ENCODE measurements at regions not wholly inside any gene's neighbourhood (a gene's known extent, or its start where the extent isn't known, plus 50 kb on each side); places are given as distances from the start of the nearest gene placed in this dataset.
A peak's percentile ranks its signal among the peaks of the same experiment; 100 is the strongest.

DNA sequence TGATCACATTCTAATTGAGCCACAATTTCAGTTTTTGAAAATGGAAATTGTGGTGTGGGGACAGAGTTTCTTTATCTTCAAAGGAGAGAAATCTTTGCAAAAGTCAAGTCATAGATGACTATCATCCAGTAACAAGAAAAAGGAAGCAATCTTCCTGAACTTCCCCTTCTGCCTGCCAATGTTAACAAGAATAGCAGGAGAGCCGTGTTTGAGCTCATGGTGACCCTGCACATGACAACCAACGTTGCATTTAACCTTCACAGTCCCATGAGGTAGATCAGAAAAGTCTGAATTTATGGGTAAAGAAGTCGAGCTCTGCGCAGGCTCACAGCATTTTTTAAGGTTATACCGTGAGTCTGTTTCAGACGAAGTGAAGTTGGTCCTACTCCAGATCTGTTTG lies 454.9 kb downstream of the LPIN1 start:
- H3K27me3 Mint-ChIP-seq: peaks cover 18 to 21% of the 10 kb centered on the region in 2 donors
- H3K9me3 Mint-ChIP-seq: peaks cover 5% of the 10 kb centered on the region
- H3K4me3 Mint-ChIP-seq: no peak overlapping the region
- no peak for DNase-seq (ENCODE audit: low spot score)
- H3K27ac Mint-ChIP-seq: no peak overlapping the region
- H3K36me3 Mint-ChIP-seq: peaks cover 18% of the 10 kb centered on the region
- ATAC-seq: no peak
- peaks cover 11 to 15% of the 10 kb centered on the region in 2 donors for H3K4me1 Mint-ChIP-seq (ENCODE audit: low read depth in 2 of 2)

DNA sequence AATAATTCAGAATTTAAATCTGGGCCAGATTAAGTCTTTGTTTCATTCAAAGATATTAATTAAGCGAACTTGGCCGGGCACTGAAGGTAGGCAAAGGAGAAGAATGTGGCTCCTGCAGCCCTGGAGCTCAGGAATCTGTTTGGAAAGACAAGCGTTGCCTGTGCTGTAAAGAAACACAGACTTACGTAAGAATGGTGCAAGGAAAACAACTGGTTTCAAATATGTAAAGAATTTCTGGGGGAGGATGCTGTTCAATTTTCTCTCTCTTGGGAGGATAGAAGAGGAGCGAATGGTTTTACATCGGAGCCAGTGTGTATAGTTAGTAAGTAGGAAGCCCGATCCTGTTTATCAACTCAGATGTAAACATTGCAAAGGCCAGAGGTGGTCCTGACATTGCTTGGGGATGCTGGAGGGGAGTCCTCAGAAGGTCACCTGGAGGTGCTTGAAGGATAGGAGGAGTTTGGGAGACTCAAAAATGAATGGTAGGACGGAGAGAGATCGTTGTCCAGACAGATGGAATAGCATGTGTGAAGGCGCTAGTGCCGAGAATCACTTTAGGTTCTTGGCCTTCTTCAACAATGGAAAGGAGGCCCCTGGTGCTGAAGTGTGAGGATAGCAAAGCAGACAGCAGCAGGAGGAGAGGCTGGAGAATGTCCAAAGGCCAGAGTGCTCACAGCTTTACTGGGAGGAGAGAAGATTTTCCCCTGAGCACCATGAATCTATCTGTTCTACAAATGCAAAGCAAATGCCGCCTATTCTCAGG lies 456.1 kb downstream of the LPIN1 start:
- Mint-ChIP-seq H3K27me3 (peaks cover 18 to 21% of the 10 kb centered on the region in 2 donors), H3K9me3 (peaks cover 5% of the 10 kb centered on the region), H3K4me3 (no peak overlapping the region), H3K4me1 (ENCODE audit: low read depth in 2 of 2) (peaks cover under 1 to 6% of the 10 kb centered on the region in 2 donors), H3K27ac (no peak overlapping the region), H3K36me3 (peaks cover 10% of the 10 kb centered on the region)
- ATAC-seq (no peak), DNase-seq (ENCODE audit: low spot score) (no peak)

DNA sequence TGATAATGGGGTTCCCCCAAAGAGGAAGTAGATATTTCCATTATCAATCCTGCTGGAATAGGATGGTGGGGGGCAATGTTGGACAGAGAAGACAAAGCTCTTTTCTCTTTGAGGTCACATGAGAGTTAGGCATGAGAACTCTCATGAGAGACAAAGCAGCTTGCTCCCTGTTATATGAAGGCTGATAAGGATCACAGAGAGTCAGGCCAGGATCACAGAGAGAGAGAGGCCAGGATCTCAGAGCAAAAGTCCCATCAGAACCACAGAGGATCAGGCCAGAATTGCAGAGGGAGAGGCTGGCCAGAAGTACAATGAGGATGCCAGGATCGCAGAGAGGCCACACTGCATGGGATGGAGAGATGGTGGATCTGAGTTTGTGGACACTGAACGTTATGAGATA lies 457.1 kb downstream of the LPIN1 start:
- no peaks in the 10 kb centered on the region for H3K4me1 Mint-ChIP-seq (ENCODE audit: low read depth in 2 of 2)

GRCh38 chr2:12205086-12205485 lies 458.7 kb downstream of the LPIN1 start:
- Mint-ChIP-seq H3K9me3 (no peaks in the 10 kb centered on the region), H3K27me3 (peaks cover 21 to 22% of the 10 kb centered on the region in 2 donors), H3K4me3 (no peak overlapping the region), H3K27ac (no peak overlapping the region), H3K4me1 (ENCODE audit: low read depth in 2 of 2) (no peaks in the 10 kb centered on the region), H3K36me3 (peaks cover 4% of the 10 kb centered on the region)
- ATAC-seq (no peak), DNase-seq (ENCODE audit: low spot score) (no peak)

More for the DNA sequence above, 457.1 kb downstream of the LPIN1 start:
- H3K27ac Mint-ChIP-seq: no peak overlapping the region
- H3K36me3 Mint-ChIP-seq: peaks cover 4% of the 10 kb centered on the region
- H3K9me3 Mint-ChIP-seq: no peaks in the 10 kb centered on the region
- no peak for ATAC-seq
- DNase-seq (ENCODE audit: low spot score): no peak
- no peak overlapping the region for H3K4me3 Mint-ChIP-seq
- peaks cover 18 to 21% of the 10 kb centered on the region in 2 donors for H3K27me3 Mint-ChIP-seq

- Mint-ChIP-seq H3K27ac (no peak overlapping the region), H3K4me1 (ENCODE audit: low read depth in 2 of 2) (no peaks in the 10 kb centered on the region), H3K36me3 (peaks cover 4% of the 10 kb centered on the region), H3K9me3 (no peaks in the 10 kb centered on the region), H3K27me3 (peaks cover 10 to 20% of the 10 kb centered on the region in 2 donors), H3K4me3 (no peak overlapping the region)
- no peak for ATAC-seq
- no peak for DNase-seq (ENCODE audit: low spot score)
Measured at GRCh38 chr2:12207491-12207890, 461.1 kb downstream of the LPIN1 start.

DNA sequence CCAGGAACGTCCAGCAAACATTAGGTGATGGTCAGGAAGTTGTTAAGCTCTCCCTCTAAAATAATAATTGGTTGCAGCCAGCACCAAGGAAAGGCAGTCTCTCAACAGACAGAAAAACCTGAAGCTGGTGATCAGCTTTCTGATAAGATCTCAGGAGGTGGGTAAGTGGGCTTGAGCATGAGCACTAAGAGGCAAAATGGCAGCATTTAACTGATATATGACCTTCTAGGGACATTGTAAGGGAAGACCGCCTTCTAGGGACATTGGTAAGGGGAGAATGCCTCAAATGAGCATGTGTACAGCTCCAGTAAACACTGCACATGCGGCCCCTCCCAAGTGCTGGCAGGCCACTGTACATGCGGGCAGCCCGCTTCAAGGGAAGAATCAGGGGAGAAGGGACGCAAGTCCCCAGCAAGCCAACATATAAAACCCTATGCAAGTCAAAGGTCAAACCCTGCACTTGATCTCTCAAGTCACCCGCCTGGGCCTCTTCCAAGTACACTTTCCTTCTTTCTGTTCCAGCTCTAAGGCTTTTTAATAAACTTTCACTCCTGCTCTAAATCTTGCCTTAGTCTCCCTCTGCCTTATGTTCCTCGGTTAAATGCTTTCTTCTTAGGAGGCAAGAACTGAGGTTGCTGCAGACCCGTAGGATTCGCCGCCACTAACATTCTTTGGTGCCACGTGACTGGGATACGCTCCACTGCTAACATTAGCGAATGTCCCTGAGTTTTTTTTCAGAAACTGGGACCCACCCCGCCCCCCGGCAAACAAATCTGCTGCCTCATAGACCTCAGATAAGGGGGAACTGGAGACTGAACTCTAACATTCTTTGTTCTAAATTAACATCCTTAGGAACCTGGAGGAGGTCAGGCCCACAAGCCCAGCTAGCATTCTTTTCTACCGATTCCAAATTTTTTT lies 463.8 kb downstream of the LPIN1 start:
- Mint-ChIP-seq H3K4me1 (ENCODE audit: low read depth in 2 of 2) (peaks cover 0 to 2% of the 10 kb centered on the region in 2 donors), H3K9me3 (no peaks in the 10 kb centered on the region), H3K27me3 (peaks cover 0 to 11% of the 10 kb centered on the region in 2 donors), H3K4me3 (no peak overlapping the region), H3K36me3 (no peaks in the 10 kb centered on the region), H3K27ac (no peak overlapping the region)
- ATAC-seq: no peak
- no peak for DNase-seq (ENCODE audit: low spot score)

DNA sequence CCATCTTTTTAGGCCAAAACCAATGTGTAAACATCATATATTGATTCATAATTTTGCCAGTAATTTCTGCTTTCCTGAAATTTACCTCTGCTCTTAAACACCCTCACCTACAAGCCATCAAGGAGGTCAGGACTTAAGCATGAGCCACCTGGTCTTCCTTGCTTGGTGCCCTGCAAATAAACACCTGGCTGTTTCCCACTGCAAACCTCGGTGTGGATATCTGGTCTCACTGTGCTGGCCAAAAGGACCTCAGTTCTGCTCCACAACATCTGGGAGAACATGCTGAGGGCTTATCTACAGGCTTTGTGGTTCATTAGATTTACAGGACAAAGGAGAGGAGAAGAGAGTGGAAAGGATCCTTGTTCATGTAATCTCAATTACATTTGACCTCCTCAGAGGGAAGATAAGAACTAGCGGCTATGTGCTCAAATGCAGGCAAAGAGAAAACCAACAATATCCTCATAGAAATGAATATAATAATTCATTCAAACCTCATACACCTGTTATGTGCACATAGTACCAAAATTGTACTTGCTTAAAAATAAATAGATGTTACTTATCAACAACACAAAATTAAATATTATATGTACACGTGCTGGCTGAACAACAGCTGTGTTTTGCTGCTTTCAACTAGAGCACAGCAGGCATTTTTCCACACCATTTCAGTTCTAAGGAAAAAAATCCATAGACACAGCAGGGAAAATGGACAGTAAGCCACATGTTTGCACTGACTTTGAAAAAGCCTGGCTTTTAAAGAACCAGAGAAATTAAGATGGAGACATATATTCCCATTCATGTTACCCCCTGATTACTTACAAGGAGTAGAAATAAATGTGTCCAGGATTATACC lies 465.1 kb downstream of the LPIN1 start:
- Mint-ChIP-seq H3K27ac (no peak overlapping the region), H3K4me1 (ENCODE audit: low read depth in 2 of 2) (peaks cover 0 to 2% of the 10 kb centered on the region in 2 donors), H3K36me3 (no peaks in the 10 kb centered on the region), H3K9me3 (no peaks in the 10 kb centered on the region), H3K27me3 (peaks cover 0 to 11% of the 10 kb centered on the region in 2 donors), H3K4me3 (no peak overlapping the region)
- no peak for ATAC-seq
- no peak for DNase-seq (ENCODE audit: low spot score)

DNA sequence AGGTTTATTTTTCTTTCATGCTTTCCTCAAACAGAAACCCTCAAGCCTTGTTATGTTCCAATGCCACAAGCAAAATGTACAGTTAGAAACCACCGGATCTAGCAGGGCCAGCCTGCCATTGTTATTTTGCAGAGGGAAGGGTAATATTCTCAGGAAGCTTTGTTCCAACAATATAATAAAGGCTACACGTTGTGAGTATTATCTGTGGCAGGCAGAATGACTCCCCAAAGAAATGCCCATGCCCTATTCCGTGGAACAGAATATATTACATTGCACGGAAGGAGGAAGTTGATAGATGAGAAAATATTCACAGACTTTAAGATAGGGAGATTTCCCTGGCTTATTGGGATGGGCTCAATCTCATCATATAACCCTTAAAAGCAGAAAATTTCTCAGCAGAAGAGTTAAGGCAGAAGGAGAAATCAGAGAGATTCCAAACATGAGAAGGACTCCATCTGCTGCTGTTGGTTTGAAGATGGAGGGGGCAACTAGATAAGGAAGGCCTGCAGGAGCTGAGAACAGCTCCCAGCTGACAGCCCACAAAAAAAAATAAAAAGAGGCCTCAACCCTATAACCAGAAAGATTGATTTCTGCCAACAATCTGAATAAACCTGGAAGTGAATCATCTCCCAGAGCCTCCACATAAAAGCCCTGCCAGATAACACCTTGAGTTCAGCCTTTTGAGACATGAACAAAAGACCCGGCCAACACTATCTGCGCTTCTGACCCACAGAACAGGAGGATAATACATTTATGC lies 466.6 kb downstream of the LPIN1 start:
- no peak for DNase-seq (ENCODE audit: low spot score)
- no peak overlapping the region for H3K27ac Mint-ChIP-seq

GRCh38 chr2:12217175-12217574 lies 470.7 kb downstream of the LPIN1 start:
- DNase-seq (ENCODE audit: low spot score) (no peak), ATAC-seq (no peak)
- H3K4me1 Mint-ChIP-seq (ENCODE audit: low read depth in 2 of 2): peaks cover 7 to 18% of the 10 kb centered on the region in 2 donors
- no peak overlapping the region for H3K4me3 Mint-ChIP-seq
- peaks cover 4% of the 10 kb centered on the region for H3K36me3 Mint-ChIP-seq
- H3K27me3 Mint-ChIP-seq: peaks cover 0 to 7% of the 10 kb centered on the region in 2 donors
- H3K27ac Mint-ChIP-seq: no peak overlapping the region
- H3K9me3 Mint-ChIP-seq: peaks cover 3% of the 10 kb centered on the region

More for the DNA sequence above, 466.6 kb downstream of the LPIN1 start:
- Mint-ChIP-seq H3K27me3 (peaks cover 0 to 11% of the 10 kb centered on the region in 2 donors), H3K4me3 (no peak overlapping the region), H3K9me3 (no peaks in the 10 kb centered on the region), H3K36me3 (no peaks in the 10 kb centered on the region), H3K4me1 (ENCODE audit: low read depth in 2 of 2) (peaks cover 0 to 2% of the 10 kb centered on the region in 2 donors)
- ATAC-seq: no peak

DNA sequence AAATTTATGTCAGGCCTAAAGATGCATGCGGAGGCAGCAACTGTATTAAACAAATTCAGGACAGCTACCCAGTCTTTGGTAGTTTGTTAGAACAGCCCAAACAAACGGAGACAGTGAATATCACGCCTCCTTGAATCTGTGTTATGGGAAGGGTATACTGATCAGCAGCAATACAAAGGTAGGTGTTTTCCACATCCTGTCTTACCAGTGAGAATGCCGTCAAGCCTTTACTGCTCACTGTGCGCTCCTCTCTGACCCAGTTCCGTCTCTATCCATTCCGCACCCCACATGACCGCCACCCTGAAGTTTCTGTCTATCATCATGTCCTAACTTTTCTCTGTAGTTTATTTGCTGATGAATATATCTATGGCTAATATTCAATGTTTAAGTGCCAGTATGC lies 473.3 kb downstream of the LPIN1 start:
- H3K27ac Mint-ChIP-seq: no peak overlapping the region
- H3K36me3 Mint-ChIP-seq: peaks cover 19% of the 10 kb centered on the region
- no peak for DNase-seq (ENCODE audit: low spot score)

DNA sequence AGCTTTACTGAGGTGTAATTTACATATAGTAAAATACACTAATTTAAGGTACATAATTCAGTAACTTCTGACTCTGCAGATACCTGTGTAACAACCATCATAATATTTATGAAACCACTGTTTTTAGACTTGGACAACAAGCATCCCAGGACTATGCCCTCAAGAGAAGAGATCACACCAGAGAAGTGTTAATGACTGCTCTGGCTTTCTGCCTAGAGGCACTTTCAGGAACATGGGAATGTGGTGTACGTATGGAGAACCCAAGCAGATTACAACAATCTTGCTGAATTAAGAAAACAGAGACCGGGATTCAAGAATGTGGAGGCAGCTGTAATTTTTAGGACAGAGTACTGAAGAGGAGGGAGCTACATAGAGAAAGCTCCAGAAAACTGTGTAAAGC lies 475.2 kb downstream of the LPIN1 start:
- Mint-ChIP-seq H3K9me3 (peaks cover 14% of the 10 kb centered on the region), H3K4me3 (no peak overlapping the region), H3K27me3 (peaks cover 0 to 2% of the 10 kb centered on the region in 2 donors)

More for the DNA sequence above, 473.3 kb downstream of the LPIN1 start:
- Mint-ChIP-seq H3K4me1 (ENCODE audit: low read depth in 2 of 2) (peaks cover 7 to 15% of the 10 kb centered on the region in 2 donors), H3K9me3 (peaks cover 11% of the 10 kb centered on the region), H3K27me3 (peaks cover 0 to 2% of the 10 kb centered on the region in 2 donors), H3K4me3 (no peak overlapping the region)
- peak in 1 of 2 donors; percentile 31 for ATAC-seq

GRCh38 chr2:12222554-12222953 lies 476.1 kb downstream of the LPIN1 start:
- Mint-ChIP-seq H3K36me3 (peaks cover 23% of the 10 kb centered on the region), H3K4me1 (ENCODE audit: low read depth in 2 of 2) (peaks cover 7 to 15% of the 10 kb centered on the region in 2 donors), H3K9me3 (peaks cover 14% of the 10 kb centered on the region), H3K27me3 (peaks cover 0 to 2% of the 10 kb centered on the region in 2 donors), H3K4me3 (no peak overlapping the region), H3K27ac (no peak overlapping the region)
- DNase-seq (ENCODE audit: low spot score): no peak
- no peak for ATAC-seq

More for the DNA sequence above, 475.2 kb downstream of the LPIN1 start:
- H3K36me3 Mint-ChIP-seq: peaks cover 23% of the 10 kb centered on the region
- DNase-seq (ENCODE audit: low spot score): no peak
- peaks cover 7 to 15% of the 10 kb centered on the region in 2 donors for H3K4me1 Mint-ChIP-seq (ENCODE audit: low read depth in 2 of 2)
- H3K27ac Mint-ChIP-seq: no peak overlapping the region
- ATAC-seq: no peak

Measured in natural killer cell treated with Interleukin-12 subunit alpha and Interleukin-12 subunit beta and Interleukin-15 and Interleukin-18, amount 100 ng/mL, for 72 hours (primary cell).